MM.1S (cell line): ENCODE measurements at regions not wholly inside any gene's neighbourhood (a gene's known extent, or its start where the extent isn't known, plus 50 kb on each side); places are given as distances from the start of the nearest gene placed in this dataset.

Source experiments
- DNase-seq: peaks from one replicate; pipeline ENCODE4 v3.0.0-alpha.2; 2015
- H2AFZ ChIP-seq: fragments of 300-600 bp; sonication (generic); 2 replicates; pipeline ENCODE4 v1.6.0; 2016; ENCODE audit warnings: antibody characterized with exemption, low read length
- H3F3A ChIP-seq: fragments of 300-600 bp; sonication (generic); 2 replicates; pipeline ENCODE4 v1.6.1; 2016; ENCODE audit warnings: mild to moderate bottlenecking, antibody characterized with exemption, low read length, moderate library complexity, mixed read lengths; ENCODE audit not compliant: insufficient read depth
- H3K27ac ChIP-seq: fragments of 300-600 bp; sonication (generic); 2 replicates; pipeline ENCODE4 v1.5.1; 2016; ENCODE audit warnings: mild to moderate bottlenecking, low read length
- H3K27me3 ChIP-seq: fragments of 300-600 bp; sonication (generic); replicated peaks from 2 replicates; pipeline ENCODE4 v1.6.0; 2016; ENCODE audit warnings: low read length; ENCODE audit not compliant: insufficient read depth
- H3K36me3 ChIP-seq: fragments of 300-600 bp; sonication (generic); replicated peaks from 2 replicates; pipeline ENCODE4 v1.6.1; 2016; ENCODE audit warnings: mild to moderate bottlenecking, low read length, mixed read lengths; ENCODE audit not compliant: insufficient read depth
- H3K4me1 ChIP-seq: fragments of 300-600 bp; sonication (generic); 2 replicates; pipeline ENCODE4 v1.6.1; 2016; ENCODE audit warnings: low read length, mixed read lengths
- H3K4me2 ChIP-seq: fragments of 300-600 bp; sonication (generic); 2 replicates; pipeline ENCODE4 v1.6.0; 2016; ENCODE audit warnings: low read depth, low read length
- H3K4me3 ChIP-seq: fragments of 300-600 bp; sonication (generic); 2 replicates; pipeline ENCODE4 v1.5.1; 2016; ENCODE audit warnings: low read length, mixed read lengths
- H3K79me2 ChIP-seq: fragments of 300-600 bp; sonication (generic); 2 replicates; pipeline ENCODE4 v1.6.1; 2016; ENCODE audit warnings: mixed run types, low read length, mixed read lengths
- H3K9ac ChIP-seq: fragments of 300-600 bp; sonication (generic); 2 replicates; pipeline ENCODE4 v1.6.1; 2016; ENCODE audit warnings: low read length, mixed read lengths
- H3K9me2 ChIP-seq: fragments of 300-600 bp; sonication (generic); replicated peaks from 2 replicates; pipeline ENCODE4 v1.6.1; 2016; ENCODE audit warnings: mild to moderate bottlenecking, low read length, mixed read lengths; ENCODE audit not compliant: insufficient read depth
- H3K9me3 ChIP-seq: fragments of 300-600 bp; sonication (generic); replicated peaks from 2 replicates; pipeline ENCODE4 v1.6.1; 2016; ENCODE audit warnings: mild to moderate bottlenecking, low read length, mixed read lengths; ENCODE audit not compliant: insufficient read depth
- H4K20me1 ChIP-seq: fragments of 300-600 bp; sonication (generic); 2 replicates; pipeline ENCODE4 v1.6.1; 2016; ENCODE audit warnings: mild to moderate bottlenecking, low read length, moderate library complexity, mixed read lengths; ENCODE audit not compliant: insufficient read depth
- EZH2 ChIP-seq: fragments of 300-600 bp; sonication (generic); optimal IDR thresholded peaks from 2 replicates; pipeline ENCODE3; 2017; ENCODE audit warnings: low read depth, mild to moderate bottlenecking, antibody characterized with exemption, low read length, mixed read lengths
- EZH2phosphoT487 ChIP-seq: fragments of 300-600 bp; sonication (generic); IDR thresholded peaks from 2 replicates; pipeline ENCODE4 v1.6.1; 2018; ENCODE audit warnings: antibody characterized with exemption, low read length
- TF ChIP-seq, protein P1 (sequence below): fragments of 300-600 bp; sonication (generic); IDR thresholded peaks from 2 replicates; pipeline ENCODE4 v1.5.1; 2016; ENCODE audit warnings: antibody characterized with exemption, low read length, mixed read lengths

DNA sequence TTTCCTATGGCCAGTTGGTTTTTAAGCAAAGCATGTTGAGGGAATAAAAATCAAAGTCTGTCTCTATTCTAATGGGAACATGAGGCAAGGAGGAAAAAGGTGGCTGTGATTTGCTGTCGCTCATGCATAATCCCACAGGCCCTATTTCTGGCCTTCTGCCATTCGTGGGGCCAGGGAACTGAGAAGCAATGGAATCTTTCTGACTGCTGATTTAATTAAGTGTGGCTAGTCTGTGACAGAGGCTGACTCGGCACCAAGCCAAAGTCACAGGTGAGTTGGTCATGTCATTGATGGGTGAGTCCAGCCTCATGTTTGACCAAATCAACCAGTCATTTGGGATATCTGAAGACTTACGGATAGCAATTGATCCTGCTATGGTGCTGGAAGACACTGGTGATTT, 429.3 kb upstream of the CADM1 start:
- Histone ChIP-seq H3K9me3 (no peaks in the 10 kb centered on the region), H3K9me2 (no peaks in the 10 kb centered on the region), H2AFZ (no peak overlapping the region), H4K20me1 (no peaks in the 10 kb centered on the region), H3K36me3 (no peaks in the 10 kb centered on the region), H3K4me1 (peaks cover 49% of the 10 kb centered on the region), H3K79me2 (no peaks in the 10 kb centered on the region), H3K9ac (no peak overlapping the region), H3K27me3 (no peaks in the 10 kb centered on the region), H3F3A (peaks cover 18% of the 10 kb centered on the region), H3K4me3 (no peak overlapping the region), H3K4me2 (no peak overlapping the region), H3K27ac (no peak overlapping the region)
- no peak for TF ChIP-seq EZH2phosphoT487
- TF ChIP-seq, protein P1, sequence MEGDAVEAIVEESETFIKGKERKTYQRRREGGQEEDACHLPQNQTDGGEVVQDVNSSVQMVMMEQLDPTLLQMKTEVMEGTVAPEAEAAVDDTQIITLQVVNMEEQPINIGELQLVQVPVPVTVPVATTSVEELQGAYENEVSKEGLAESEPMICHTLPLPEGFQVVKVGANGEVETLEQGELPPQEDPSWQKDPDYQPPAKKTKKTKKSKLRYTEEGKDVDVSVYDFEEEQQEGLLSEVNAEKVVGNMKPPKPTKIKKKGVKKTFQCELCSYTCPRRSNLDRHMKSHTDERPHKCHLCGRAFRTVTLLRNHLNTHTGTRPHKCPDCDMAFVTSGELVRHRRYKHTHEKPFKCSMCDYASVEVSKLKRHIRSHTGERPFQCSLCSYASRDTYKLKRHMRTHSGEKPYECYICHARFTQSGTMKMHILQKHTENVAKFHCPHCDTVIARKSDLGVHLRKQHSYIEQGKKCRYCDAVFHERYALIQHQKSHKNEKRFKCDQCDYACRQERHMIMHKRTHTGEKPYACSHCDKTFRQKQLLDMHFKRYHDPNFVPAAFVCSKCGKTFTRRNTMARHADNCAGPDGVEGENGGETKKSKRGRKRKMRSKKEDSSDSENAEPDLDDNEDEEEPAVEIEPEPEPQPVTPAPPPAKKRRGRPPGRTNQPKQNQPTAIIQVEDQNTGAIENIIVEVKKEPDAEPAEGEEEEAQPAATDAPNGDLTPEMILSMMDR, result no peak
- TF ChIP-seq EZH2, result no peak
- DNase-seq, result no peak

DNA sequence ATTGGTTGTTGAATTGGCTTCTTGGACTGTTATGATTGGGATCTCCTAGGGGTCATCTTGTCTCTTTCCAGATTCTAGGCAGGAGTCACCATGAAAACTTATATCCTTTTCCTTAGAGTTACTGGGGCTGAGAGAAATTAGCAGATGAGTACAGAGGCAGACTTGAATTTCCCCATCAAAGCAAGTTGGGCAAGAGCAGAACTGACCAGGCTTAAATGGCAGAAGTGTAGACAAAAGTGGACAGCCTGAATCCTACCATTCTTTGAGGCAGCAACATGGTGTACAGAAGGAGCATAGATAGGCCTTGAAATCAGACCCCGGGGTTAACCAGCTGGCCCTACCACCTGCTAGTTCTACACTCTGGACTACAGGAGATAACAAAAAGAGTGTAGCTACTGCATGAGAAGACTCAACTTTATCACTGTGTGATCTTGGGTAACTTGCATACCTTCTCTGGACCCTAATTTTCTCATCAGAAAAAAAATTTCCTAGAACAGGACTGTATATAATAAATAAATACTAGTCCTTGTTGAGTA, 427.4 kb upstream of the CADM1 start:
- DNase-seq, result no peak
- peaks cover 66% of the 10 kb centered on the region for H3K4me1 ChIP-seq
- H3K4me2 ChIP-seq, result peak overlapping the region; percentile 74

DNA sequence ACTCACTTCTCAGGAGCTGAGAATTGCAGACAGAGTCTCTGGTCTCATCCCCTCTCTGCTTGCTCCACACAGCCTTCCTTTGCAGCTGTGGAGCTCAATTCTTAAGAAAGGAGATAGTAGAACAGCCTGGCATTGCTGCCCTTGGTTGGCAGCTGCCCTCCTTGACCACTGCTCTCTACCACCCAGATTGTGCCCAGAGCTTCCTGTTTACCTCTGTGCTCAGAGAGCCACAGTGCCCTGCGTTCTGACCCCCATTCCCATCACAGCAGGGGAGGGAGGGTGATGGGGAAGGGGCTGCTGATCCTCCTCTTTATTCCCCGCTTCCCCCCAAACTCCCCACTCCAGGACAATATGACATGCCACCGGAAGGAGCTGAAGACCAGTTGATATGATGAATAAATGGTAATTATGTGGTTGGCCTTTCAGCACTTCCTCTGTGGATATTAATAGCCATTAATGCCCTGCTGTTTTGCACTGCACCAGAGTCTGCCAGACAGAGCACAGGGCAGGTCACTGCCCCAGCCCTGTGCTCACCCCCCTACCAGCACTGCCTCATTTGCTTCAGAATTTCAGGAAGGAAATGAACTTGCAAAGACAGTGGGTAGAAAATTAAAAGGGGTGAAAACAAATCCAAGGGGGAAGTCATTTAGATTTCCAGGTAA, 426.8 kb upstream of the CADM1 start:
- Histone ChIP-seq H3K4me2 (peak overlapping the region; percentile 74), H3K27me3 (no peaks in the 10 kb centered on the region), H2AFZ (peak overlapping the region; percentile 53), H4K20me1 (no peaks in the 10 kb centered on the region), H3K4me1 (peaks cover 67% of the 10 kb centered on the region), H3K9me3 (no peaks in the 10 kb centered on the region), H3K36me3 (no peaks in the 10 kb centered on the region), H3K27ac (peak overlapping the region; percentile 86), H3K79me2 (no peaks in the 10 kb centered on the region), H3K4me3 (peak overlapping the region; percentile 26), H3F3A (peaks cover 27% of the 10 kb centered on the region), H3K9me2 (no peaks in the 10 kb centered on the region), H3K9ac (peak overlapping the region; percentile 47)
- no peak for TF ChIP-seq EZH2
- no peak for TF ChIP-seq EZH2phosphoT487
- TF ChIP-seq, protein P1, result no peak
- DNase-seq, result peak; percentile 81

More for the DNA sequence above, 427.4 kb upstream of the CADM1 start:
- Histone ChIP-seq H3K79me2 (no peaks in the 10 kb centered on the region), H4K20me1 (no peaks in the 10 kb centered on the region), H3F3A (peaks cover 27% of the 10 kb centered on the region), H3K9ac (peak overlapping the region; percentile 47; the same call in 1 of the 2 replicates), H3K4me3 (peak overlapping the region; percentile 26), H3K9me3 (no peaks in the 10 kb centered on the region), H3K27ac (peak overlapping the region; percentile 86; the same call in 1 of the 2 replicates), H3K9me2 (no peaks in the 10 kb centered on the region), H3K27me3 (no peaks in the 10 kb centered on the region), H3K36me3 (no peaks in the 10 kb centered on the region), H2AFZ (peak overlapping the region; percentile 53; the same call in 1 of the 2 replicates)
- no peak for TF ChIP-seq EZH2
- TF ChIP-seq, protein P1, result no peak
- TF ChIP-seq EZH2phosphoT487, result no peak
